ENCODE measurements at regions not wholly inside any gene's neighbourhood (a gene's known extent, or its start where the extent isn't known, plus 50 kb on each side); places are given as distances from the start of the nearest gene placed in this dataset.
"Not testable (repeated sequence)": the region's sequence is repeated elsewhere in the genome, so short reads cannot be mapped to it uniquely, and the experiment has no call there.

DNA sequence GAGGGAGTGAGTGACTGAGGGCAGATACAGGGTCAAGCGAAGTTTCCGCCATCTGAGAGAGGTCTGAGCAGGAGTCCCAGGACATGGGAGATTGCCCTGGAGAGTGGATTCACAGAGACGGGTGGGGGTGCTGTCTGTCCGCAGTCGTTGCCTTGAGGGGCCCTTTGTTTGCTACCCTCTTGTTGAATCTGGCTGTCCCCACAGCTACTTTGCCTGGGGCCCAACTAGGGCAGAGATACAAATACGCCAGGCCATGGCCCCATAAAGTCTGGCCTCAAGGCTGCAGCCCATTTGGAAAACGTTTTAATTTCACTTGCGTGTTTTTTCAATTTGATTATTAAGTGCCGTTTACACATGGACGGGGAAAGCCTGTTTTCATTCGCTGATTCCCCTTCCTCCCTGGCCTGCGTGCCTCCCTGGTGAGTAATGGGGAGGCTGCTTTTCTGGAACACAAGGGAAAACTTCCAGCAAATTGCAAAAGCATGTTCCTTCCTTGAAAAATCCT, 134.4 kb downstream of the SMIM20 start:
- DNase-seq, result peak; percentile 49

DNA sequence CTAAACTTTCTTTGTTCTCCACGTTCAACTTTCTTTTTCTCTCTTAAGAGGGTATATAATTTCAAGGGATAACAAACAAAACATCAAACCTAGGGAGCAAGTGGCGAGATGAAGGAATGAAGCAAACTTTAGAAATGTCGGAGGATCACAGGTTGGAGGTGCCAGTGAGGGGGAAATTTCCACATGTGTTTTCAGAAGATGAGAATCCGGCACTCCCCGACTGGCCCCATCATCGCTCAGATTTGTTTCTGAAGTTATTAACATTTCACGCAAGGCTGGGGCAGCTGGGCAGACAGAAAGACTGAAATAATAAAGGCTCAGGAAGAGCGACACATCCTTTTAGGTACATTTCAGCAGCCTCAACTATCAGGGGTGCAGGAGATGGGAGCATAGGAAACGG, 134.9 kb downstream of the SMIM20 start:
- DNase-seq, result no peak

DNA sequence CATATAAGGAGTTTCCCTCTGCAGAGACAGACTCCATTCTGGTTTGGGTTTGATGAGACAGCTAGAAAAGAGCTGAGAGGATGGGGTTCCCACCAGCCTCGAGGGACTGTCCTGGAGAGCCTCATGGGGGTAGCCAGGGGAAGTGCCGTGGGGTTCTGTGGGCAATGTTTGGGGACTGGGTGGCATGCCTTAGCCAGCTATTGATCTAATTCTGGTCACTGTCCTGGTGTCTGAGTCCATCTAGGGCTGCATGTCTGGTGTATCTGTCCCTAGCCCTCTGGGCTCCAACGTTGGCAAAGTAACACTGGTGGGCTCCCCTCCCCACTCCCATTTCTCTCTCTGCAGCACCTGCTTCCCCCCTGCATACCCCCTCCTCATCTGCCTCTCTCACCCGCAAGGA, 135.4 kb downstream of the SMIM20 start:
- no peak for DNase-seq

DNA sequence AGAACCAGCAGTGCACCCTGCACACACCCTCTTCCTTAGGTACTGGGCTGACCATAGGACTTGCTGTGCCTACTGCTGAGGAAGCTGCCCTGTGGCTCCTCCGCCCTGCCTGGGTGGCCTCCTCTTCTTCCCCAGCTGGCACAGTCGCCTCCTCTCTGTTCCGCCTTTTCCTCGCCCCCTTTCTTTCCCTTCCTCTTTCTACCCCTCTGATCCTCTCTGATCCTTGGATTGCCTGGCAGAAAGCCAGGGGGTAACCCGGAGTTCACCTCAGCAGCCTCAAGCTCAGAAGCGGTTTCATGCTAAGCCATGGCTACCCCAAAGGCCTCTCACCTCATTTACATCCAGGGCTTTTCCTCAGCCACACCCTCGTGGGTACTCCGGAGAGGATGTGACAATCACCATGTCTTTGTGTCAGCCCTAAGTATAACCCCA, 136.2 kb downstream of the SMIM20 start:
- DNase-seq, result no peak

DNA sequence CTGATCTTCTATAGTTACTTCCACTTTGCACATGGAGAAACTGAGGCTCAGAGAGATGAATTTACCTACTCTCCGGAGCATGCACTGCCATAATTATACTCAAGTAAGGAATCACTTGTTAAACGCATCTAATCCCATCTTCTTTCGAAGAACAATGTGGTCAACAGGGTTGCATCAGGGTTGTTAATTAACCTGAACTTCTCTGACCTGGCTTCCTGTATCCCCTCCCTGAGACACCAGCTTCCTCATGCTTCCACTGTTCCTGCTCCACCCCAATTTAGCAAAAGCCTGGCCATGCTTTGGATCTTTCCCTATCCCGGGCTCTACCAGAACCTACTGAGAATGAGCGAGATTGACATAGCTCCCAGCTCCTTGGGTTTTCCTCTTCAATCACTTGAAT, 136.7 kb downstream of the SMIM20 start:
- DNase-seq, result no peak

DNA sequence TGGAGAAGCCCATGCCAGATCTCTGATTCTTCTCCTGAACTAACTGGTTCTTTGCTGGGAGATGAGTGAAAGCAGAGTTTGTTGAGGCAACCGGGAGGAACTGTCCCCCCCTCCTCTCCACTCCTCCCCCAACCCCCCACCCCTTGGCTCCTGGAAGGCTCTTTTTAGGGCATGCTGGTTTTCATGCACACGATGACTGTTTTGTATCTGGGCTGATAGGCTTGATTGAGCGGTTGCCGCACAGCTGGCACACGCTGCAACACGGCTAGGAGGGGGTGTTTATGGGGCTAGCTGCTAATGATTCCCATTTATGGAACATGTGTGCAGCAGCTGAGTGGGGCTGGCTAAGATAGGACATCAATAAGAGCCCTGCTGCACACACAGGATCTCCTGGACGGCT, 137.2 kb downstream of the SMIM20 start:
- DNase-seq, result no peak

DNA sequence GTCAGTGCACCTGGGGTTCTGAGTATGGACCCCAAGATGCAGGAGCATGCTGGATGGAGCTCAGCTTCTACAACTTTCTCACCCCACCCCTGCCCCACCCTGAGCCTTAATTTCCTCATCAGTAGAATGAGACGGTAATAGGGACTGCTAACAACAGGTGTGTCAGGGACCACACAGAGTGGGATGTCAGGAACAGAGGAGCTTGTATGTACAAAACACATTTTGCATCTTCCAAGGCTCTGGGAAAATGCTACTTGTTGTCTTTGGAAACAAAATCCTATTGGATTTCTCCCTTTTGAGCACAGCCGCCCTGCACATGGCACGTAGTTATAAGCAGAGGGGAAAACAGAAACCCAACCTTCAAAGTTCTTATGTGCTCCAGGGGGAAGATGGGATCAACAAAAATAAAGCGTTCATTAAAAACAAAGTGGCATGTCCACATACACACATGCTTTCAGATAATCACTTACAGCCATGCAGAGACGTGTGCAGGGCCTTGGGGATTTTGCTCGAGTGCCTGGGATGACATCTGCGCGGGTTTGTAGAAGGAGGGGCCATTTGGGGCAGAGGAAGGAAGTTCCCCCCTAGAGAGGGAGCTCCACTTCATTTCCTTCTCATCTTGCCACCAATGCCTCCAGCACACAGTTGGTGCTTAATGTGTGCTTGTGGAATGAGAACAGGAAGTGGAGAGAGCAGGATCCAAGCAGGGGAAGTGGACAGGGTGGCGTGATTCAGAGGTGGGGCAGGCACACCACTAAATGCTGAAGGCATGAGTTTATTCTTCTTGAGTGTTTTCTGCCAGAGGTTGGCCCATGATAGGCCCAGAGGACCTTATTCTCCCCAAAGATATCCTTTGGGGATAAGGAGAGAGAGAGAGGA, 138.9 kb downstream of the SMIM20 start:
- no peak for DNase-seq

DNA sequence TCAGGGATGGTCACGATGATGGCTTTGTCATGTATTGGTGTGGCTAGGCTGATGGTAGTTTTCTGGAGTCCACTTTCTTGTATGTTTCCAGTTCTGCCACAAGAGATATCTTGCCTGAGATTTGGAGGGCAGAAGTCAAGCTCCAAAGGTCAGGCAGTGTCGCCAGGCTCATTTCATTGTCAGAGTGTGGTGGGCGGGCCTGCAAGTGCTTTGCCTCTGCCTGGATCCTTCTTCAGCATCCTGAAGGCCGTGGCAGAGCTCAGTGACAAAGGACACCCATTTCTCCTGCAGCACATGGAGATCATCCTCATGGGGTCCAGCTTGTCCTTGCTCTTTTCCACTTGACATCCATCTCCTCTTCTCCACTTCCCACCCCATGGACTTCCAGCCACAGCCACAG, 139.7 kb downstream of the SMIM20 start:
- DNase-seq, result no peak

DNA sequence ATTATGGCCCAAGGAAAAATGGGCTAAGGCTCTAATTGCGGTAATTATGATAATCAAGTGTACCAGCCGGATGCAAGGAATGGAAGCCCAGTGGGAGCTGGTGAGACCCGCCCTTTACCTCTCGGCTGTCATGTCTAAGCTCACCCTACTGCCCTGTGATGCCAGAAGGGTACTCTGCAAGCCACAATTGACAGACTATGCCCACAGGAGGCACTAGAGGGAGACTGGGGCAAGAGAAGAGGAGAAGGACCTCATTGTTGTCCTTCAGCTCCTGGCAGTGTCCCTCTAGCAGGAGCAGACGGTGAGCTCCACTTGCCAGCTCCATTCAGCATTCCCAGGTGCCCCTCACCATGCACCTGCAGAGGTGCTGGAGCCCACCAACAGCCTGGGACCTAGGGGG, 141.8 kb downstream of the SMIM20 start:
- DNase-seq, result no peak

DNA sequence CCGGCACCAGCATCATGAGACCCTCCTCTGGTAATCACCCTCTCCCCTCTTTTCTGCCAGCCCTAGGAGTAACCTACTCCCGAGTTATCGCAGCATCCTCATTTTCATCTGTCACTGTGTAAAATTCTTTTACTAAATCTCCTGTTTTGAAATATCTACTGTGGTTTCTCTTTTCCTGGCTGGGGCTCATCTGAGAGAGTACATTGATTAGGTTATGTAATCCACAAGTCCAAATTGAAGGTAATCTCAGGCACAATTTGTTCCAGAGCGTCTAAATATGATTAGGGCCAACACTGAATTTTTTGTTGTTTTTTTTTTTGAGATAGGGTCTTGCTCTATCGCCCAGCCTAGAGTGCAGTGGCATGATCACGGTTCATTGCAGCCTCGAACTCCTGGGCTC, 142.4 kb downstream of the SMIM20 start:
- no peak for DNase-seq

DNA sequence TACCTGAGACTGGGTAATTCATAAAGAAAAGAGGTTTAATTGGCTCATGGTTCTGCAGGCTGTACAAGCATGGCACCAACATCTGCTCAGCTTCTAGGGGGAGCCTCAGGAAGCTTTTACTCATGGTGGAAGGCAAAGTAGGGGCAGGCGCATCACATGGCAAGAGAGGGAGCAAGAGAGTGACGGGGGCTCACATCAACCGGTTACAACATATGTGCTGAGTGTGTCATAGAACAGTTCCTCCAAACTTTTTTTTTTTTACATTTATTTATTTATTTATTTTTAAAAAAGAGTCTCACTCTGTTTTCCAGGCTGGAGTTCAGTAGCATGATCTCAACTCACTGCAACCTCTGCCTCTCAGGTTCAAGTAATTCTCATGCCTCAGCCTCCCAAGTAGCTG, 143.8 kb downstream of the SMIM20 start:
- DNase-seq, result not testable (repeated sequence)

DNA sequence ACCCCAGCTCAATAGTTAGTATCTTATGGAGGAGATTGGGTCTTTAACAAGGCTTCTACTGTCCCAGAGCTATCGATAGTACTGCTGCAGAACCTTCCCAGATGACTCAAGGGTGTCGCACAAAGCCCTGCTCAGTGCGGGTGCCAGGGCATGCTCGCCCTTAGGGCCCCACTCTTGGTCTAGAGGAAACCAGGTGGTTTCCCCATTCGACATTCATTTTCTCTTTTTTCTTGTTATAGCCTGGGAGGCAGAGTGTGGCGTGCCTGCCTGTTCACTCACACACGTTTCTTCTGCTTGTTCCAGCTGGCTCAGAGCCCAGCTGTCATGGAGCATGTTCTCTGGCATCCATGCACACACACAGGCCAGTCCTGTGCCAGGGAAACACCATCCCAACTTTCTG, 144.5 kb downstream of the SMIM20 start:
- no peak for DNase-seq

DNA sequence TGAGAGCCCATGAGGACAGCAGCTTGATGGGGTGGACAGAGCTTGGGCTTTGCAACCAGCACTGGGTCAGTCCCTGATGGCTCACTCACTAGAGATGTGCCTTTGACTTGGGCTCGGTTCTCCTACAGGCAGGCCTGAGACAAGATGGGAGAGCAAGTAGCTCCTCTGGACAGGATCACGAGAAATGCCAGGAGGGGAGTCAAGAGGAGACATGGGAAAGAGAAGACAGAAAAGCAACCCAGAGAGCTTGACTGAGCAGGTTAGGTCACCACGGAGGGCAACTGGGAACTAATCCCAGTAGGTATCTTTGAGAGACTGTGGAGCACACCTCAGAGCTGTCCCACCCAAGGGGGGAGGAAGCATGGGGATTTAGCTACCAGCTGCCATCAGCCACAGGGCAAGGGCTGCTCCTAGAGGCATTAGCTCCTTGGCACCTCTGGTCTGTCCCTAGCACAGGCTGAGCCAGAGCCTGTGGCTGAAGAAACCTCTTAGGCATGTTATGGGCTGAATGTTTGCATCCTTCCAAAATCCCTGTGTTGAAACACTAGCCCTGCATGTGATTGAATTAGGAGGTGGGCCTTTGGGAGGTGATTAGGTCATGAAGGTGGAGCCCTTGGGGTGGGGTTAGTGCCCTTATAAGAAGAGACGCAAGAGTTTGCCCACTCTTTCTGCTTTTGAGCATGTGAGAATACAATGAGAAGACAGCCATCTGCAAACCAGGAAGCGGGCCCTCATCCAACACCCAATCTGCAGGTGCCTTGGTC, 145.6 kb downstream of the SMIM20 start:
- no peak for DNase-seq

DNA sequence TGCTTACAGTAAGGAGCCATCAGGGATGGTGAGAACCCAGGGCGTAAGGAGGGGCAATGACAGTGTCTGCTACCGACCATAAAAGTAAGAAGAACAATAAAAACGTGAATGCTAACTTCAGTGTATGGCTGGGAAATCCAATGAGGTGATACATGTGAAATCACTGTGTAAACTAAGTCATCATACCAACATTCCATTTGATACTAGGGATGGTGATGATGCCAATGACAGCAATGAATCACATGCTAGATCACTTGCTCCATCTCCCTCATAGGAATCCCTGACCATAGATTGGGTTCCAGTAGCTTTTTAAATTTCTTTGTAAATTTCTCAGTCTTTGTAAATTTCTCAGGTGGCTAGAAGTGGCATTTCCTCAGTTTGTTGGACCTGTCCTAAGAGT, 146.3 kb downstream of the SMIM20 start:
- DNase-seq, result no peak

DNA sequence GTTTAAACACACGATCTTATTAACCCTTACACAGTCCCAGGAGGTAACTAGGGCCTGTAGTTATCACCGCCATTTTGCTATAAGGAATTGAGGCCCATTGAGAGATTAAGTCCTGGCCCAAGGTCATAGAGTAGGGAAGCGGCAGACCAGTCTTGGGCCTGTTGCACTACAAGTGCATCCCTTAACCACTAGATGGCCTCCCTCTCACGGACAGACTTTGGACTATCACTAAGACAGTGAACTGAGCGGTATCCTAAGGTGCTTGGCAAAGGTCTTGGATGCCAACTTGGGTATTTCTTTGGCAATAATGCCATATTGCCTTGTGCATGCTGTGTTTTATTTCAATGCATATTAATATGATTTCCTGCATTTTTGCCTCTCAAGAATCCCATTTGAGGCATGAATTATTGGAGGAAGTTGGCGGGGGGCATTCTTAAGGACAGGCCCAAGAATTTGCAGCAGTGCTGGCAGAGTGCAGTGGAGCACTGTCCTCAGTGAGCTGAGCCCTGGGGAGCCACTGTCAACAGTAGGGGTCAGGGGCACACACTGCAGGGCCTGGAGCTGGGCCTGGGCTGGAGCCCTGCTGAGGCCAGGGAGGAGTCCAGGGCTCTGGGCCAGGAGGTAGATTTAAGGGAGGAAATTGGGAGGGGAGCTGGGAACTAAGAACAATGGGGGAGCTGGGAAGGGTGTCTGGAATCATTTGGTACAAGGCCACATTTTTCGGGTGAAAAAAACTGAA, 147.4 kb downstream of the SMIM20 start:
- peak; percentile 55 for DNase-seq

DNA sequence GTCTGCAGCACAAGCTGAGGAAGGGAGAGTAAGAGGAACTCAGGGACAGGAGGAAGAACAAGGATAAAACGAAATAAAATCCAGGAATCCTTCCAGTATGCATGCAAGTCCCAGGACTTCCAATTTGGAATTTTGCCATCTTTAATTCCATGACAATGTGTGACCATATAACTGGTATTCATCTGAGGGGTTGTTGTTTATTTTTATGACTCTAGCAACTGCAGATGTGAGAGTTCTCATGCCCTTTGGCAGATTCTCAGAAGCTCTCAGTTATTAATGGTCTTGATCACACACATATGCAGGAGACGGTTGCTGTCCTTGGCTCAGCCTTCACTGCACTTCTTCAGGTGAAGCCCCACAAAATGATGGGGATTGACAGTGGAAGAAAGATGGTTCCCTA, 148.2 kb downstream of the SMIM20 start:
- DNase-seq, result no peak

DNA sequence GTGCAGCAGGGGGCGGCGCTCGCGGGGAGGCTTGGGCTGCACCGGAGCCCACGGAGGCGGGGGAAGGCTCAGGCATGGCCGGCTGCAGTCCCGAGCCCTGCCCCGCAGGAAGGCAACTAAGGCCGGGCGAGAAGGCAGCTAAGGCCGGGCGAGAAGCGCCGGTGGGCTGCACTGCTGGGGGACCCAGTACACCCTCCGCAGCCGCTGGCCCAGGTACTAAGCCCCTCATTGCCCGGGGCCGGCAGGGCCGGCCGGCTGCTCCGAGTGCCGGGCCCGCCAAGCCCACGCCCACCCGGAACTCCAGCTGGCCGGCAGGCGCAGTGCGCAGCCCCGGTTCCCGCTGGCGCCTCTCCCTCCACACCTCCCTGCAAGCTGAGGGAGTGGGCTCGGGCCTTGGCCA, 150.0 kb downstream of the SMIM20 start:
- not testable (repeated sequence) for DNase-seq

DNA sequence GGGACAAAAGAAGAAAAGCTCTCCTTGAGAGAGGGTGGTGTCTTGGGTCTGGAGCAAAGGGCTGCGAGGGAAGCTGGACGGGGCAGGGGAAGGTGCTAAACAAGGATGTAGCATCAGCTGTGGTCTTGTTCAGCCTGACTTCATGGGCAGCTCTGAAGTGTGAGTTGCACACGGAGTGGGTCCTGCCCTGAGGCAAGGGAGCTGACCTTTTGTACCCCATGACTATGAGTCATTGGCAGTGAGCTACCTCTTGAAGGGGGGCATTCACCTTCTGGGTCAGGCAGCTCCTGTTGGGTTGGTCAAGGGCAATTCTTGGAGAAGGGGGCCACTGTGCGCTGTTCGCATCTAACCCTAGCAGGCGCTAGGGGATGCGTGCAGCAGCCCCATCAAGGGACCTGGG, 151.8 kb downstream of the SMIM20 start:
- DNase-seq, result no peak

DNA sequence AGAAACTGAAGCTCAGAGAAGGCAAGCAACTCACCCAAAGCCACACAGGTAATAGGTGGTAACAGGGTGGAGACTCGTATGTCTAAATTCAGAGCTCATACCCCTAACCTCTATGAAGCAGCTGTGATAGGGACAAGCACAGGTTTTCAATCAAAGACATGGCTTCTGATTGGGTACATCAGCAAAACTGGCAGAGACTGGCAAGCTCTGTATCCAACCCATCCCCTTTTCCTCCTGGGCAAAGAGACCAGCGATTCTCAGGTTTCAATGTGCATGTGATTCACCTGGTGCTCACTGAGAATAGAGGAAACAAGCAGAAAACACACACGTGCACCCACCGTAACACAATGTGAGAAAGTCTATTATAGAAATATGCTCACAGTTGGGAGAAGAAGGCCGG, 153.0 kb downstream of the SMIM20 start:
- DNase-seq, result no peak

DNA sequence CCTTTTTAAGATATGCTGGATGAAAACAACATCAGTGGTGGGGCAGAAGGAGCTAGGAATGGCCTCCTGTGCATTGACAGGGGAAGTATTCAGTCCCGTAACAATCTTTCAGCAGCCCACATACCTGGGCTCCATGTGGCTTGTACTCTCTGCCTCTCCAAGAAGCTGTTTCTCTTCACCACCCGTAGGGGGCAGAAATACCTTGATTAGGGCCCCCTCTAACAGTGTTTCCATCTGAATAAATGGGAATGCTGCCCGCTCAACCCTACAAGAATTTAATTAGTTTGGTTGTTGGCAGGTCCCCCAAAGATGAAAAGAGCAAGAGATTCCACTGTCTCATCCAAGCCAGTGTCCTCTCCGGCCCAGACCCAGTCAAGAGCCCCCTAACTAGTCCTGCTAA, 155.2 kb downstream of the SMIM20 start:
- DNase-seq, result peak; percentile 16

DNA sequence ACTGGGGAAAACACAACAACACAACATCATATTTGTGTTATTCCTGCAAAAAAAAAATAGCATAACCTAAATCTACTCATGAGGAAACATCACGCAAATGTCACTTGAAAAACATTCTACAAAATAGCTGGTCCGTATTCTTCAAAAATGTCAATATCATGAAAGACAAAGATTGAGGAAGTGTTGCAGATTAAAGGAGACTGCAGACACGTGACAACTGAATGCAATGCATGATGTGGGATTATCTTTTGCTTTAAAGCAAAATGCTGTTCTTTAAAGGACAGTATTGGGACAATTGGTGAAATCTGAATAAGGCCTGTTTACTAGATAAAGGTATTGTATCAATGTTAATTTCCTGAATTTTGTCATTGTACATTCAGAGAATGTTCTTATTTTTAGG, 157.7 kb downstream of the SMIM20 start:
- DNase-seq, result no peak

DNA sequence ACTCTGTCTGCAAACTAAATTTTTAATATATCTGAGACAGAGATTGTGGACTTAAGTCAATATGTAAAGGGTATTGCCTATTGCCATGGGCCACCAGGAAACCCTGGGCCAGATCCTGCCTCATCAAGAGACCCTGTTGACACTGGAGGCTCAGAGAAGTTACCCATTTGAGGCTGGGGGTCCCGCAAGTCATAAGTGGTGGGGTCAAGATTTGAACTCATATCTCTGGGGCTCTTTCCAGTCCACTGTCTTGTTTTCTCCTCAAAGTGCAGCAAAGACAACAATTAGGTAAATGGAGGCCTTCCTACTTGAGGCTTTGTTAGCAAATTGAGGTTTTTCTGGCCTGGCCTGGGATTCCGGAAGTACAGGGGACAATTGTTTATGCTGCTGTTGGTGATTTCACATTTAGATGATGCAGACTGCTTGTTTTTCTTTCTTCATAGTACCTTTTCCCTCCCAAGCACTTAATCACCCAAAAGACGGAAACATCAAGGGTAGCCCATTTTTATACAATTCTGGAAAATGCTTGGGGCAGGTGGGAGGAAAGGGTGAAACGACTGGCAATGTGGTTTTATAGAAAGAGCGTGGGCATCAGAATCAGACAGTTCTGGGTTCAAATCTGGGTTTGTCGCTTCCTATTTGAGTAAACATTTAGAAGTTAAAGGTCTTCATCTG, 160.0 kb downstream of the SMIM20 start:
- no peak for DNase-seq
